Panc1 (cell line): ENCODE measurements at regions not wholly inside any gene's neighbourhood (a gene's known extent, or its start where the extent isn't known, plus 50 kb on each side); places are given as distances from the start of the nearest gene placed in this dataset.
"Not testable (repeated sequence)": the region's sequence is repeated elsewhere in the genome, so short reads cannot be mapped to it uniquely, and the experiment has no call there.

Experiments
- CTCF ChIP-seq: fragments of 450-650 bp; IDR thresholded peaks from 2 replicates; pipeline ENCODE4 v1.5.1; 2017; ENCODE audit warnings: mild to moderate bottlenecking
- POLR2AphosphoS5 ChIP-seq: IDR thresholded peaks from 2 replicates; pipeline ENCODE4 v1.6.1; 2012; ENCODE audit warnings: mild to moderate bottlenecking, low read depth, low read length, moderate library complexity
- REST ChIP-seq, 2 experiments: IDR thresholded peaks; 2 replicates each; pipeline ENCODE4 v1.6.1; 2011 to 2012; ENCODE audit warnings: low read depth in 2 of 2, control low read depth in 1 of 2, low read length in 1 of 2, mild to moderate bottlenecking in 1 of 2, moderate library complexity in 1 of 2; ENCODE audit not compliant: insufficient read depth in 1 of 2
- SIN3A ChIP-seq: IDR thresholded peaks from 2 replicates; pipeline ENCODE4 v1.6.1; 2012; ENCODE audit warnings: low read depth, mild to moderate bottlenecking, low read length, moderate library complexity, borderline replicate concordance; ENCODE audit not compliant: insufficient read depth
- TCF7L2 ChIP-seq: IDR thresholded peaks from 2 replicates; pipeline ENCODE4 v1.6.1; 2011; ENCODE audit warnings: mild to moderate bottlenecking, low read depth, low read length, inconsistent platforms

GRCh38 chr6:140339084-140339483, 964.6 kb upstream of the CITED2 start:
- TF ChIP-seq CTCF; SIN3A; POLR2AphosphoS5; TCF7L2; REST (IDR thresholded peaks at IDR 0.05; ENCODE audit: insufficient read depth in 1 of 2, low read depth in 2 of 2, low read length in 1 of 2): not testable (repeated sequence)
